NCI-H1105 treated with DMSO at 0.1 percent for 48 hours (cell line): ENCODE measurements at regions not wholly inside any gene's neighbourhood (a gene's known extent, or its start where the extent isn't known, plus 50 kb on each side); places are given as distances from the start of the nearest gene placed in this dataset.
A peak's percentile ranks its signal among the peaks of the same experiment; 100 is the strongest.

Experiments
- DNase-seq: peaks from one replicate; lab custom pipeline; 2025; lab: John Stamatoyannopoulos, UW

DNA sequence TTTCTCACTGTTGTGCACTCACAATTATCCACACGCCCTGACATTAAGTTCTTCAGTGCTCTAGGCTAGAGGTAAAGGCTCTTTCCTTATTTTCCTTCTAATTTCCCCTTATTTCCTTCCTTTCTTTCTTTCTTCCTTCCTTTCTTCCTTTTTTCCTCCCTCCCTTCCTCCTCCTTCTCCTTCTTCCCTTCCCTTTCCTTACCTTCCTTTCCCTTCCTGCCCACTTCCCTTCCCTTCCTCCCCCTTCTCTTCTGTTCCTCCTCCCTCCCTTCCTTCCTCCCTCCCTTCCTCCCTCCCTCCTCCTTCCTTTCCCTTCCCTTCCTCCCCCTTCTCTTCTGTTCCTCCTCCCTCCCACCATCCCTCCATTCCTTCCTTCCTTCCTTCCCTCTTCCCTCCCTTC lies 317.0 kb upstream of the IRX1 start:
- DNase-seq = no peak

DNA sequence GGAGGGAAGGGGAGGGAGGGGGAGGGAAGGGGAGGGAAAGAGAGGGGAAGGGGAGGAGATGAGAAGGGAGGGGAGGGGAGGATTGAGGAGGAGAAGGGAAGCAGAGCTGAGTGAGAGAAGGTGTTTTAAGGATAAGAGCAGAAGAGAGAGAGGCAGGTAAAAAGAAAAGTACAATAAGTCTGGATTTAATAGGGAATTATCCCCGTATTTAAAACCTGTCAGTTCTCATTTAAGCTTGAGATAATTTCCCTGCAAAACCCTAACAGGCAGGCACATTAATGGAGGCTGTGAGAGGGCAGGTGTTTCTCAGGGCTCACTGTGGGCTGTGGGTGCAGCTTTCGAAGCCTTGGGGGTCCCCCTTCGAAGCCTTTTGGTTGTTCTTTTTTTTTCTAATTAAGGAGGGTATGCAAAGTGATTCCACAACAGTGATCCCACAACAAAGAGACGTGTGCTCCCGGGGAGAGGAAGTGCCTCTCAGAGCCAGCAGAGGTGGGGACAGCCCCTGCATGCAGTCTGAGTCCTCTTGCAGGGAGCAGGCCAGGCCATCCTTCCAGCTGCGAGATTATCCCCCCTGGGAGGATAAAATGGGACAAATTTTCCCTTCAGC lies 317.9 kb upstream of the IRX1 start:
- no peak for DNase-seq

DNA sequence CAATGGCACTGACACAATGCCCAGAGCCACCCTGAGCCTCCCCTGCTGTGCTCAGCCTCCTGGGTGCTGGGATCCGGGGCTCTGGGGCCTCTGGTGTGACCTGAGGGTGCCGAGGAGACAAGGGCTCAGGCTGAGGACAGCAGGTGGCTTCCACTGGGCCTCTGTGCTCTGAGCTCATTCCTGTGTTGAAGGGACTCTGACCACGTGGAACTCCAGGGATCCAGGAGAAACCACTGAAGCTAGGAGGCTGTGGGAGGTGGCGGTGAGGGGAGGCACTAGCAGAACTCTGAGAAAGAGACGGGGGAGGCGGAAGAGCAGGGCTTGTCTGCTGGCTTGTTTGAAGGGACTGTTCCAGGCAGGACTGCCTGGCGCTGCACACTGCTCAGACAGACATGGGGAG lies 318.7 kb upstream of the IRX1 start:
- DNase-seq = no peak

DNA sequence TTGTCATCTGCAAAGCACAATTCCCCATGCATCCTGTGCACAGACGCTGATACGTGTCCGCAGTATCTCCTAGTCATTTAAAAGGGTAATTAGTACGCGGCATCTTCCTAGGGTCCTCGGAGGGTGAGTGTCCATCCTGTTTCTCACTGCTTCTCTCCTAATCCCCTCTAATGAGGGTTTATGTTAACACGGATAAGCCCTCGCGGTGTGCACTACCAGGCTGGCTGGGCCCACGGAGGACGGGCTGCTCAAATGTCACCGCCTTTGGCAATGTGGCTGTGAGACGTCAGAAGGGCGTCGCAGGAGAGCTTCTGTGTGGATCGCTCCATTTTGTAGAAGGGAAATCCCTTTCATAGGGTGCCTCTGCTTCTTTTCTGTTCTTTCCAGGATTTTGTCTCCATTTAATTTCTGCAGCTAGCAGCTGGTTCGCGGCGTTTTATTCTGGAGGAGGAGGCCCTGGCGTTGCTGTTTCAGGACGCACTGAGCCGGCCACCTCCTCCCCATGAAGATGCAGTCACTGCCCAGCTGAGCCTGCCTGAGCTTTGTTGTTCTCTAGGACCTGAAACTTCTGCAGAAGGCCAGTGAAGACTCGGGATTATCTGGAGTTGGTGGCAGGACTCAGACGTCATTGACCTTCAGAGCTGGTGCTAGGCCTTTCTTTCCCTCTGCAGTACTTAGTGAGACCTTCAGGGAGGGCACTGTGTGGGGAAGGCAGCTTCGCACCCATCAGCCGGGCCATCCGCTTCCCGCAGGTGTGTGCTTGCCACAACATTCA lies 326.1 kb upstream of the IRX1 start:
- no peak for DNase-seq

DNA sequence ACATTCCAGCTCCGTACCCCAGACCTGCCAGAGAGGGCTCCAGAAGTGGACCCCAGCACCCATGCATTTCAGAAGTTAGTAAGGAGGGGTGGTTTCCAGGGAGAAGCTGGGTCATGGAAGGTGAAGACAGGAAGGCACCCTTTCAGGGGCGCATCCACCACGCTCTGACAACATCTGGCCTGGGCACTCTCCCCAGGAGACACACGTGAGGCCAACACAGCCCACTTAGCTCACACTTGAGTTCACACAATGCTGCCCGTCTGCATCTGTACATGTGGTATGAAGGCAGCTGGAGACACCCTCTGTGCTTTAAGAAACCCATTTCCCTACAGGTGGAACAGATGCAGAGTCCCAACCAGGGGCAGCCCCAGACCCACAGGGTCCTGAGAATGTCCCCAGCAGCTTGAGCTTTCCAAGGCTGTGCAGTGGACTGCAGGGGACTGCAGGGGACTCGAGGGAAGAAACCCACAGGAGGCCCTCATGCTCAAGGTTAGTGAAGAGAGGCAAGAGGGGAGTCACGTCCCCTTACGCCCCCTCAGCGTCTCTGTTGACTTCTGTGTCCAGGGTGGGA lies 326.8 kb upstream of the IRX1 start:
- no peak for DNase-seq

DNA sequence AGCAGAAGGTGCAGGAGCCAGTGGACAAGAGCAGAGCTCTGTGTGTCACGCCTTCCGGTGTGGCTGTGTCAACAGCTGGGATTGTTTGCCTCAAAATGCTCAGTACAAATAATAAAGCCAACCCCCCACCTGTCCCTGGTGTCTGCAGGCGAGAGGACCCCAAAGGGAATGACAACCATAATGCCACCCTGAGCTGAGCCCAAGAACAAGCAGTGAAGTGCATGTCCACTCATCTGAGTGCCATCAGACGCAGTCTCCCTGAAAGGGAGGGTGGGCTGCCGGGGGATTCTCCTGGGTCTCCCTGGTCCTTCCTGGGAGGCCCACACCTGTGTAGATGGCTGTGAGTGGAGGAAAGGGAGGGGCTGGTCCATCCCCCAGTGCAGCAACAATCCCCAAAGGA lies 328.8 kb upstream of the IRX1 start:
- DNase-seq = no peak

DNA sequence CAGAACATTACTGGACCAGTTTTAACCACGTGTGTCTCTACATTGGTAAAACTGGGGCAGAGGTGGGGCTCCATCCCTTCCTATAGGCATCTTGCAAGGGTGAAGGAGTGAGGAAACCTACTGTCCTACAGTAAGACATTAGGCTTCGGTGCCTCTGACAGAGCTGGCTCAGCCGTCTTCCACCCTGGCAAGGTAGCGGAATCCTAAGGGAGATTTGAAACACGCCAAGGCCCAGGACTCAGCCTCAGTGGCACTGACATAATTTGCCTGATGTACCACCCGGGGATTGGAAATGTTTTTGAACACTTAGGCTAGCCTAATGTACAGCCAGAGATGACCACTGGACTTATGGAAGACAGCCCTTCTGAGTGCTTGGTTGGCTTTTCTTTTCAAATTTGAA lies 329.7 kb upstream of the IRX1 start:
- DNase-seq = no peak

DNA sequence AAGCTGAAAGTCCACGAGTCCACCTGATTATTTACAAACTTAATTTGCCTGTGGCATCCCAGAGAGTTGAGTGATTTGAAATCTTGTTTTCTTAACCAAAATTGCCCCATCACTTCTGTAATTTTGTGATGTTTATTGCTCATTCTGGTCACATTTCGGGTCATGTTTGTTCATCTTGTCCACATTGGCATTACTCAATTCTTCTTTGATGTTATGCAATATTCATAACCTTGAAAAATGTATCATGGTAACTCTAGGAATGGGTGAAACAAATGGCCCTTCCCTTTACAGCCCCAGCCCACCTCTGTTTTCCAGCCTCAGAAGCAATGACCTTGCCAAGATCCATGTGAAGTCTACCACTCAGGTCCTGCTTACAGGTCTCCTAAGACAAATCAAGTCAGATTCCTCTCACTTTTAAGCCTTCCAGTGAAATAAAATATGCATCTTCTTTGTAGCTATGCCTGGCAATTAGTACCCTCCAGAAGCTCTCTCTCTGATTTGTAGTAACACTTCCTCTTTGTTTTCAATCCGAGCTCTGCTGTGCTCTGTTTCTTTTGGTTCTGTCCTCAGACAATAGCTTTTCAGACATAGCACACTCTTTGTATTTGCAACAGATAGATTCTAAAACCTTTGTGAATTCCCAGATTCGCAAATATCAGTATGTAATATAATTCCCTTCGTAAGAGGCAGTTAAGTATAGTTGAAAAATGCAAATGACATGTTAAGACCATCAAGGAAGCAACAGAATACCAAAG lies 330.3 kb upstream of the IRX1 start:
- no peak for DNase-seq

DNA sequence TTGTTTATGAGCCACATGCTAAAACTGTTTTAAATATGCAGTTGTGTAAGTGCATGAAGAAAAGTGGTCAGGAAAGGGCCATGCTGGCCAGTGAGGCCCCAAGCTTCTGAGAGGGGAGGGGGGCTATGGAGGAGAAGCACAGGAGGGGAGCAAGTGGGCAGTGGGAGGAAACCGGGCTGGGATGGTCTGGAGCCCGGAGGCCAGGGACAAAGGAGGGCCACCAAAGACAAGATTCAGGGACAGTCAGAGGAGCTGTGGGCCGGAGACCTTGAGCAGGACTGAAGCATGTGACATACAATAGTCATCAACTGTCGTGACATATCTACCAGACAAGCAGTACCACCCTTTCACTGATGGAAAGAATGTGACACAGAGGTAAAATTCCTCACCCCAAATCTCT lies 333.2 kb upstream of the IRX1 start:
- DNase-seq = no peak

DNA sequence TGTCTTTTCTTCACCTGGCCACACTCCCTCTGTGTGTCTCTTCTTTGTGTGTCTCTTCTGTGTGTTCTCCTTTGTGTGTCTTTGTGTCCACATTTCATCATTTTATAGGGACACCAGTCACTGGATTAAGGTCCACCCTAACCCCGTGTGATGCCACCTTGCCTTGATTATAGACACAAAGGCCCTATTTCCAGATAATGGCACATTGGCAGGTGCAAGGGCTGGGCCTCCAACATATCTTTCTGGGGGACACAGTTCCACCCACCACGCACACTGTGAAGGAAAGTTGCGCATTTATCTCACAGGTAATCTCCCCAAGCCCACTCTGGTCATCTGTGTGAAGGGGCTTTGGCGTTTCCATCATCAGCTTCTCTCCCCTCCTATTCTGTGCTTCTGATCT lies 334.6 kb upstream of the IRX1 start:
- DNase-seq = no peak

DNA sequence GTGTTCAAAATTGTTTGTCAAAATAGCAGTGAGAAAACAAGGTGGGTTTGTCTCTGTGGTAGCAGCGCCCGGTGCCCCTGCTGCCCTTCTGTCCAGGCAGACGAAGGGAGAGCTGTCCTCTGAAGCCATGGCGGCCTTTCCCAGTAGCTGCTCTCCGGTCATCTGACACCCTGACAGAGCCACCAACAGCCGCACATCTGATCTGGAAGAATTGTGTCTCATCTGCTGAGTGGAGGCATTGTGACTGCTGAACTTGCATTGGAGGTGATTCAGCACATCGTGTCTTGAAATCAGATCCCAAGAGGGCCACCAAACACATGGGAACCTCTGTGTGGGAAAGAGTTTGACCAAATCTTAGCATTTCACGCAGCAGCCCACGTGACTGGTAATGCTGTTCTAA lies 337.6 kb upstream of the IRX1 start:
- no peak for DNase-seq

DNA sequence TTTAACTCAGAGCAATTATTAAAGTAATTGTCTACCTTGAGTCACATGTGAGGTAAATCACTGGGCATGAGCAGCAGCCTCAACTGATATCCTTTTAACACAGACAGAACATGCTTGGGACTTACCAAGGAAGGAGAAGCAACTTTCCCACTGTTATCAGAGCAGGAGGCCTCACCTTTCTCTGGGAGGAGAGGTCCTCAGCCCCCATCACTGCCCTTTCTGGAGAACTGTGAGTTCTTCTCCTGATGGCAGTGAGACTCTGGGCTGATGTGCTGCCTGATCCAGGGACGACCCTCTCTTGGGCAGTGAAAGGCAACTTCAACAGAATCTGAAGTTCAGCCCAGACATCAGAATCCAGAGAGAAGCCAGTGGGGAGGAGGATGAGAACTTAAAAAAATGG lies 343.4 kb upstream of the IRX1 start:
- no peak for DNase-seq

DNA sequence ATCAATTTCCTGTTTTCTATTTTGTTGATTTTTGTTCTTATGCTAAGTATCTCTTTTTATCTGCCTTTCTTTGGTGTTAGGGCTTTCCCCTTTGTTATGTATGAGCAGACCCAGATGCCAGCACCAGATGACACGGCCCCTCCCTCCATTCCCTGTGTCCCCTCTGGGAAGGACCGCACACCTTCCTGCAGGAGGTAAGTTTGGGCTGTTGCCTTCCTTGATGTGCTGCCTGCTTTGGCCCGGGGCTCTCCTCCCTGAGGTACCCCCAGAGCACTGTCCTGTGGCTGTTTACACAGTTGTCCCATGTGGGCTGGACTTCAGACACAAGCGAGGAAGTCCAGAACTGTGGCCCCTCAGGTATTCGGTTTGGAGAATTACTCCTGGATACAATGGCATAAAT lies 343.8 kb upstream of the IRX1 start:
- no peak for DNase-seq

DNA sequence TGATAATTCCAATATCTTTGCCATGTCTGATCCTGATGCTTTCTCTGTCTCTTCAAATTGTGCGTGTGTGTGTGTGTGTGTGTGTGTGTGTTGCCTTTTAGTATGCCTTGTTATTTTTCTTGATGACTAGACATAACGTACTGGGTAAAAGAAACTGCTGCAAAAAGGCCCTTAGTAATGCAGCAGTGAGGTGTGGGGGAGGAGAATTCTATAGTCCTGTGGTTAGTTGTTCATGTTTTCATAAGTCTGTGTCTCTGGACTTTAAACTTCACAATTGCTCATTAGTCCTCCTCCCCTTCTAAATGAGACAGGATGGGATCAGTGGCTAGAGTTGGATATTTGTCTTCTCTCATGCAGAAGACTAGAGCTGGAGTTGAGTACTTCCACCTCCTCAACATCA lies 346.2 kb upstream of the IRX1 start:
- no peak for DNase-seq

DNA sequence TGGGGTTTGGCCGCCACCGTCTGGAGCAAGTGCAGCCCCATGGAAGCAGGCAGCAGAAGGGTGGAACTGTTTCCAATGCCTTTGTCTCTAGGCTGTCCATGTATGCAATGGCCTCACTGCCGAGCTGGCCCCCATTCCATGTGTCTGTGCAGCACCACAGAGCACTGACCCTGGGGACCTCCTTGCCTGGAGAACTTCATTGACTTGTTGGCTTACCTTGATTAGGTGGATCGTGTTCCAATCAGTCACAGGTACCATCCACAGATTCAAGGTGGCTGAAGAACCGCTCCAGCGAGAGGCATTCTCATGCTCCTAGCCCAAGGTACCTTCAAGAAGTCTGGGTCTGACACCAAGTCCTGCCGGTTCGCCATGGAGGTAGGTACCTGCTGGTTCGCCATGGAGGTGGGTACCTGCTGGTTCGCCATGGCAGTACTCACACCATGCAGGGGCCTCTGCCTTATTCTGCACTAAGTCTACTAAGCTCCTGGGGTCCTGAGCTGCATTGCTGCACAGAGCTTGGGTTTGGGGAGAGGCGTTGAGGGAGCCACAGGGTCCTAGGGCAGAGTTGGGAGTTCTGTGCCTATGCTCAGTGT lies 358.3 kb upstream of the IRX1 start:
- DNase-seq = no peak

DNA sequence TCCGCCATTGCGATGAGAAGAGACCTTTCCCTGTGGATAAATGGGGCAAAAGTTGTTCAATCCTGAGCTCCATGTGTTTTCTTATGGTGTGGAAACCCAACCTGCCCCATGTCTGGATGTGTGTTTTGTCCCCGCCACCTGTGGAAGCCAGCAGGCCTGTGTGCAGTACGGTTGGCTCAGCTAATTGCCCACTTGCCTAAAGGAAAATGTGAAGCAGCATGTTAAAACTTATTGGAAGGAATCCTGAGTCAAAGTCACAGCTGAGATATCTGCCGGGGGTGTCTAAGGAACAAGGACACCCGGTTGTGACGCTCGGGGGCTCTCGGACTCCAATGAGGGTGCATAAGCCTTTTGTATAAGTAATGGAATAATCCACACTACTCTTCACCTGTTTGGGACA lies 361.1 kb upstream of the IRX1 start:
- DNase-seq = no peak

DNA sequence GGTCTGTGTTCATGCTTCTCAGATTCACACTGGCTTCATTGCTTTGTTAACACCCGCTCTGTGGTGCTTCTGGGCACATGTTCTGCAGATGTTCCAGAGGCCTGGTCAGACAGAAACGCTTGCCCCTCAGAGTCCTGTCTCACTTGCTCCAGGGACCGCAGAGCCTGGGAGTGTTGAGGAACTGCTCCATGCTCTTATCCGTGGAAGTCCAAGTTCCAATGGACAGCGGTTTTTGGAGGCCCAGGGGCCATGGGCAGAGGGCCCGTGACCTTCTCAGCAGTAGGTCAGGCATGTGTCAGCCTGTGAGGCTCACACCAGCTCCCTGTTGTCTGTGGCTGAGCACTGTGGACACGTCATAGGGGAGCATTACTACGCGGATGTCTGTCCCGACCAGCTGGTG lies 364.7 kb upstream of the IRX1 start:
- DNase-seq = no peak

DNA sequence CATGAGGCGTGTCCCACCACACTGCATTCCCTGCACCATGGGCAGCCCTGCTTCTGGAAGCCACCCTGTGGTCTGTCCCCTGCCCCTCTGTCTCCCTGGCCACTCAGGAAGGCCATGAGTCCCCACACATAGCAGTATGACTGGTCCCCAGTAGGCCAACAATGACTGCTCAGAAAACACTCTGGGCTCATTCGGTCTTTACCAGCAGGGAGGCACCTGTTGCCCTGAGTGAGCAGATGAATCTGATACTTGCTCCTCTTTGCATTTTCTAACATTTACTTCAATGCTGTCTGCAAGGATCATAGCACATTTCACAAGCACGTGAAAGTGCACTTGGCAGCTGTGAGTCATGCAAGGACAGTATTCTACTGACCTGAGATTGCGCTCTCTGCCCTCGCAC lies 365.4 kb upstream of the IRX1 start:
- DNase-seq = no peak

DNA sequence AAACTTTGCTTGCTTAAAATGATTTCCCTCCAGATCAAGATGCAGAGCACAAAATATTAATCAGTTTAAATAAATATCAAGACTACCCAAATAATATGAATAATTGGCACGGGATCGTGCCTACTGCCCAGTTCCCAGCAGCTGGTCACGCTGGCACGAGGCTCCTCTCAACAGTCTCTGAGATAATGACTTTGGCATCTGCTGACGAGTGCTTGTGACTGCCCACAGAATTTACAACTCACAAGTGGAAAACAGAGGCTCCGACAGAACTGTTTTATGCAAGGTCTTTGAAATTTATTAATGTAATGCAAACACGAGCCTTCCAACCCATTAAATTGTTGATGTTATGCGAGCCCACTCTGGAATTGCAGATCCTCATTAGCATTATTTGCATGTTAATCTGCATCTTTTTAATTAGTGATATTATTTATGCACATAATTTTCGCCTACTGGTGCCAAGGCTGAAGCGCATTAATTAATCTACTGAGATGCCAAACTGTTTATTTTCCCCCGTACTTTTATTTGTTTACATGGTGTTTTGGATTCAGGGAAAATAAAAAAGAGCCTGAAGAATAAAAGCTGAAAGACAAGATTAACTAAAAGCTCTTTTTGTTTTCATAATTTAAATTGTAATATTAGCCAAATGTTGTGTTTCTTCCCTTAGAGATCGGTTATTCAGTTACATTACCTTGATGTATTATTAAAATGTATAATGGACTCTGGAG lies 369.3 kb upstream of the IRX1 start:
- DNase-seq = peak; percentile 77

DNA sequence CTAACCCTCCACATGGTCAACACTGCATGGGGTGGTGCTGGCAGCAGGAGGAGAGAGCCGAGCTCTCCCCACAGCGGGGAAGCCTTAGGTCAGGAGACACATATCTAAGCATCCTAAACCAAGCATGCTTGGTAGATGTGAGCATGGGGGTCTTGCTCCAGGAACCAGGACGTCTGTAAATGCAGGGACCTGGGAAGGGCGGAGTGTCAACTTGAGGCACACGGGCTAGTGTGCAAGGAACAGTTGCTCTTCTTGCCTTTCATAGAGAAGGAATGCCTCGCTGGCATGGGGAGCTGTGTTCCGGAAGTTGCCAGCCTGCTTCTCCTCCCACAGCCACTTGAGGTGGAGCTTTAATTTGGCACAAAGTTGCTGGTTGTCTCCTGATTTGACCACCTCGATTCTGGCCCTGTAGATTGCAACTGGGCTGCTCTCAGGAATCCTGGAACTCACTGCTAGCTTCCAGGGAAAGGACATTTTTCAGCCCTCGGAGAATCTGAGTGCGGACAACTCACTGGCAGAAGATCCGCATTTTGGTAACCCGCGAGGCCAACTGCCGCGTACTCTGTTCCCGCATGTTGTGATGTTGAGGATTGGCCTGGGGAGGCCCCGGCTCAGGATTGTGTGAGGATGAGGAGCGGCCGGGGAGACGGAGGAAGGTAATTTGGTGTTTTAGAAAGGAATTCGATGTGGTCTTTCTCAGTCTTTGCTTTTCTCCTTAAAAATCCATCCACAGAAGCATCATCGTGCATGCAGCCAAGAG lies 370.3 kb upstream of the IRX1 start:
- no peak for DNase-seq

DNA sequence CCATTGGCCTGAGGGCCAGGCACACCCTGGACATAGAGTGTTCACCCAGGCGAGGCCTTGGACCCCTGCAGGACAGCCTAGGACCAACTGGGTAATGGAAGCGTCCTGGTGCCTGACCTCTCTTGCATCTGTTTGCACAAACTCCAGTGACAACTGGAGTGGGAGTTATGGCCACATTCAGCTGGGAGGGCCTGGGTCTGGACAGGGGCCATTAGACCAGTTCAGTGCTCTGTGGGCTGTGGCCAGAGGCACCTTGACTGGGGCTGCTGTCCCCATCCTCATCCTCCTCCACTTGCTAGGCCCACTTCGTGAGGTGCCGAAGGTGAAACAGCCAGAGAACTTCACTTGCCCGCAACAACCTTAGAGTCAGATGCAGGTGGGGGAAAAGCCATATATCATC lies 372.7 kb upstream of the IRX1 start:
- no peak for DNase-seq
